ENCODE measurements at regions not wholly inside any gene's neighbourhood (a gene's known extent, or its start where the extent isn't known, plus 50 kb on each side); places are given as distances from the start of the nearest gene placed in this dataset.
A peak's percentile ranks its signal among the peaks of the same experiment; 100 is the strongest.

- no peaks in the 10 kb centered on the region for H3K4me1 Mint-ChIP-seq
- Histone ChIP-seq H3K4me1 (ENCODE audit: control insufficient read depth in 2 of 2, insufficient read depth in 2 of 2, low read length in 2 of 2) (no peaks in the 10 kb centered on the region), H3K9me3 (ENCODE audit: control extremely low read depth in 1 of 3, control insufficient read depth in 2 of 3, insufficient read depth in 1 of 3, low read length in 2 of 3) (peaks cover 0 to 10% (median 0%) of the 10 kb centered on the region in 3 donors), H3K79me2 (ENCODE audit: control insufficient read depth, insufficient read depth, low read length) (no peaks in the 10 kb centered on the region), H3K36me3 (replicated peaks in 1 of 2; ENCODE audit: control extremely low read depth in 1 of 2, control insufficient read depth in 1 of 2, extremely low read depth in 1 of 2, insufficient read depth in 2 of 2, low read length in 1 of 2) (no peaks in the 10 kb centered on the region), H3K9ac (ENCODE audit: low read length) (no peak overlapping the region), H2AFZ (ENCODE audit: insufficient read depth, low read depth, low read length, poor library complexity, severe bottlenecking) (peak overlapping the region; percentile 28), H3K4me2 (replicated peaks; ENCODE audit: low read depth, low read length, poor library complexity, severe bottlenecking) (no peak overlapping the region), H4K20me1 (ENCODE audit: control insufficient read depth, insufficient read depth, low read length, poor library complexity, severe bottlenecking) (no peaks in the 10 kb centered on the region), H3K4me3 (ENCODE audit: control extremely low read depth in 1 of 5, extremely low read depth in 1 of 5, insufficient read depth in 1 of 5, low read depth in 2 of 5, low read length in 4 of 5) (no peak overlapping the region), H3K27ac (ENCODE audit: low read length in 2 of 2) (no peak overlapping the region), H3K27me3 (replicated peaks in 1 of 4; ENCODE audit: control extremely low read depth in 1 of 4, control insufficient read depth in 3 of 4, insufficient read depth in 4 of 4, low read length in 3 of 4) (no peaks in the 10 kb centered on the region)
- CTCF ChIA-PET = interaction anchor here (1.0 kb wide), 1 partner anchor 67 kb away, joined by 3 read pairs; no protein-coding TSS in a partner anchor
- POLR2A ChIA-PET = no interaction called here
- no peak for ATAC-seq (ENCODE audit: low read depth)
- intact Hi-C loops (cut with micrococcal nuclease) = no loop called here
- TF ChIP-seq CTCF (IDR thresholded peaks at IDR 0.05) (no peak), EZH2 (IDR thresholded peaks at IDR 0.05; ENCODE audit: borderline replicate concordance, insufficient read depth, low read depth, low read length, poor library complexity, severe bottlenecking) (no peak)
- peaks cover 5% of the 10 kb centered on the region for H3K9me3 Mint-ChIP-seq (ENCODE audit: insufficient read depth)
- peaks cover 5% of the 10 kb centered on the region for H3K27me3 Mint-ChIP-seq
- H3K4me3 Mint-ChIP-seq = no peak overlapping the region
- H3K27ac Mint-ChIP-seq = no peak overlapping the region
- no peak for DNase-seq
- WGBS (ENCODE audit: insufficient coverage) = 86% methylated on average over 3 of the region's 6 CpGs
Measured at GRCh38 chr7:24356718-24357386, 72.9 kb downstream of the NPY start.

- no peaks in the 10 kb centered on the region for H3K4me1 ChIP-seq (ENCODE audit: control insufficient read depth in 2 of 2, insufficient read depth in 2 of 2, low read length in 2 of 2)
- no peak for DNase-seq
- no peaks in the 10 kb centered on the region for H3K27me3 ChIP-seq (replicated peaks in 1 of 4; ENCODE audit: control extremely low read depth in 1 of 4, control insufficient read depth in 3 of 4, insufficient read depth in 4 of 4, low read length in 3 of 4)
- no peak for ATAC-seq (ENCODE audit: low read depth)
- TF ChIP-seq CTCF (IDR thresholded peaks at IDR 0.05) = no peak
- no peak for TF ChIP-seq EZH2 (IDR thresholded peaks at IDR 0.05; ENCODE audit: borderline replicate concordance, insufficient read depth, low read depth, low read length, poor library complexity, severe bottlenecking)
- Mint-ChIP-seq H3K27ac (no peak overlapping the region), H3K9me3 (ENCODE audit: insufficient read depth) (no peaks in the 10 kb centered on the region), H3K4me3 (no peak overlapping the region), H3K4me1 (no peaks in the 10 kb centered on the region), H3K27me3 (peaks cover 5% of the 10 kb centered on the region)
- H3K4me2 ChIP-seq (replicated peaks; ENCODE audit: low read depth, low read length, poor library complexity, severe bottlenecking) = no peak overlapping the region
- intact Hi-C loops (cut with micrococcal nuclease) = no loop called here
- H3K36me3 ChIP-seq (replicated peaks in 1 of 2; ENCODE audit: control extremely low read depth in 1 of 2, control insufficient read depth in 1 of 2, extremely low read depth in 1 of 2, insufficient read depth in 2 of 2, low read length in 1 of 2) = no peaks in the 10 kb centered on the region
- ChIA-PET POLR2A (no interaction called here), CTCF (no interaction called here)
- no peaks in the 10 kb centered on the region for H3K9me3 ChIP-seq (ENCODE audit: control extremely low read depth in 1 of 3, control insufficient read depth in 2 of 3, insufficient read depth in 1 of 3, low read length in 2 of 3)
- WGBS (ENCODE audit: insufficient coverage) = 100% methylated on average over 2 of the region's 3 CpGs
- H3K4me3 ChIP-seq (ENCODE audit: control extremely low read depth in 1 of 5, extremely low read depth in 1 of 5, insufficient read depth in 1 of 5, low read depth in 2 of 5, low read length in 4 of 5) = no peak overlapping the region
- H3K9ac ChIP-seq (ENCODE audit: low read length) = no peak overlapping the region
- H4K20me1 ChIP-seq (ENCODE audit: control insufficient read depth, insufficient read depth, low read length, poor library complexity, severe bottlenecking) = no peaks in the 10 kb centered on the region
- no peak overlapping the region for H2AFZ ChIP-seq (ENCODE audit: insufficient read depth, low read depth, low read length, poor library complexity, severe bottlenecking)
- no peaks in the 10 kb centered on the region for H3K79me2 ChIP-seq (ENCODE audit: control insufficient read depth, insufficient read depth, low read length)
- H3K27ac ChIP-seq (ENCODE audit: low read length in 2 of 2) = no peak overlapping the region
Measured at GRCh38 chr7:24361001-24361400, 77.0 kb downstream of the NPY start.

All from B cell (primary cell).